K562 (cell line): ENCODE measurements at regions not wholly inside any gene's neighbourhood (a gene's known extent, or its start where the extent isn't known, plus 50 kb on each side); places are given as distances from the start of the nearest gene placed in this dataset.

Experiments
- ATAC-seq: fragments of 200-7000 bp; cut with Tn5 transposase; 3 replicates; pipeline ENCODE4 v1.9.1; 2020; ENCODE audit warnings: moderate library complexity
- BruUV-seq: library from RNA; stranded (reverse); fragments of 400-500 nt; replicated peaks from 2 replicates; lab custom pipeline; 2021; lab: Mats Ljungman, UMichigan
- CTCF ChIA-PET: fragments of 300-600 bp; formaldehyde crosslinking; extraction: SDS; loops from one replicate; lab custom pipeline; 2021; ENCODE audit warnings: low intra/inter-chr PET ratio; lab: Yijun Ruan, JAX
- POLR2A ChIA-PET: fragments of 300-600, 350-650 bp; sonication (Branson Sonifier 250); formaldehyde crosslinking; extraction: SDS; loops from one replicate; lab custom pipeline; 2021; ENCODE audit warnings: antibody characterized with exemption, inconsistent platforms; lab: Yijun Ruan, JAX
- DNase-seq, 4 experiments: peaks; one replicate each; pipeline versions ENCODE4 v3.0.0 to v3.0.0-alpha.2; 2011 to 2018; ENCODE audit warnings: low spot score in 3 of 4, mixed read lengths in 3 of 4; ENCODE audit errors: extremely low read depth in 1 of 4
- FAIRE-seq: peaks from 2 replicates; lab custom pipeline; 2011; peaks lifted over from hg19 to GRCh38; lab: Jason Lieb, UNC
- H2AFZ ChIP-seq: 2 replicates; pipeline ENCODE4 v1.6.0; 2011; ENCODE audit warnings: low read depth, low read length, control low read depth, inconsistent platforms
- H3K27ac ChIP-seq: fragments of 200-600 bp; 3 replicates; pipeline ENCODE4 v1.8.0; 2011; ENCODE audit warnings: low read depth, mild to moderate bottlenecking, control low read depth, inconsistent platforms, low read length, moderate library complexity, mixed read lengths; ENCODE audit errors: extremely low read depth
- H3K27me3 ChIP-seq, 2 experiments: fragments of 300-600 bp in 1 of 2; 2 replicates in 1 of 2; 3 replicates in 1 of 2; pipeline versions ENCODE4 v1.6.0 to v1.8.0; 2011; ENCODE audit warnings: inconsistent platforms in 2 of 2, low read length in 2 of 2, mild to moderate bottlenecking in 1 of 2, mixed read lengths in 1 of 2, moderate library complexity in 1 of 2; ENCODE audit not compliant: control insufficient read depth in 2 of 2, insufficient read depth in 2 of 2
- H3K36me3 ChIP-seq: fragments of 300-600 bp; 3 replicates; pipeline ENCODE4 v1.8.0; 2011; ENCODE audit warnings: mild to moderate bottlenecking, low read length, inconsistent platforms; ENCODE audit not compliant: control insufficient read depth, insufficient read depth
- H3K4me1 ChIP-seq, 2 experiments: fragments of 200-600 bp in 1 of 2; replicated peaks in 1 of 2; 2 replicates in 1 of 2; 3 replicates in 1 of 2; pipeline versions ENCODE4 v1.5.1 to v1.8.0; 2011; ENCODE audit warnings: inconsistent platforms in 2 of 2, low read length in 2 of 2, mild to moderate bottlenecking in 1 of 2, mixed read lengths in 1 of 2, moderate library complexity in 1 of 2; ENCODE audit not compliant: control insufficient read depth in 2 of 2, insufficient read depth in 2 of 2
- H3K4me2 ChIP-seq: 2 replicates; pipeline ENCODE4 v1.6.1; 2011; ENCODE audit warnings: low read length, control low read depth, inconsistent platforms, mixed read lengths; ENCODE audit not compliant: insufficient read depth
- H3K4me3 ChIP-seq: fragments of 200-600 bp; sonication (generic), shearing (Covaris generic); 2 replicates; pipeline ENCODE4 v1.5.1; 2016; ENCODE audit warnings: control low read depth, inconsistent platforms
- H3K79me2 ChIP-seq: fragments of 200-600 bp; 3 replicates; pipeline ENCODE4 v1.8.0; 2011; ENCODE audit warnings: low read length, inconsistent platforms; ENCODE audit not compliant: control insufficient read depth, insufficient read depth
- H3K9ac ChIP-seq, 2 experiments: 2 replicates each; pipeline versions ENCODE4 v1.6.0 to v1.6.1; 2011; ENCODE audit warnings: low read depth in 2 of 2, low read length in 2 of 2, control low read depth in 1 of 2, inconsistent platforms in 1 of 2, mild to moderate bottlenecking in 1 of 2, mixed read lengths in 1 of 2; ENCODE audit not compliant: insufficient read depth in 1 of 2
- H3K9me1 ChIP-seq: one replicate; pipeline ENCODE4 v1.6.0; 2011; ENCODE audit warnings: inconsistent platforms, mild to moderate bottlenecking, low read length, moderate library complexity; ENCODE audit not compliant: control insufficient read depth, insufficient read depth
- H3K9me3 ChIP-seq: replicated peaks from 2 replicates; pipeline ENCODE4 v1.5.1; 2011; ENCODE audit warnings: low read depth, low read length, inconsistent platforms; ENCODE audit not compliant: control insufficient read depth, insufficient read depth
- H4K20me1 ChIP-seq: replicated peaks from 2 replicates; pipeline ENCODE4 v1.6.1; 2011; ENCODE audit warnings: low read length, inconsistent platforms, mixed read lengths; ENCODE audit not compliant: control insufficient read depth, insufficient read depth
- BRD9 ChIP-seq: fragments of 450-650 bp; IDR thresholded peaks from 2 replicates; pipeline ENCODE4 v1.6.1; 2018; ENCODE audit warnings: low read depth; ENCODE audit not compliant: partially characterized antibody
- FIP1L1 ChIP-seq: fragments of 200-400 bp; formaldehyde crosslinking; IDR thresholded peaks from 2 replicates; pipeline ENCODE4 v1.6.1; 2018; ENCODE audit warnings: mild to moderate bottlenecking, low read depth, low read length; ENCODE audit not compliant: poor library complexity, severe bottlenecking
- HNRNPH1 ChIP-seq: fragments of 200-400 bp; formaldehyde crosslinking; optimal IDR thresholded peaks from 2 replicates; pipeline ENCODE3; 2017; ENCODE audit warnings: low read depth, mild to moderate bottlenecking, low read length, moderate library complexity
- MAFK ChIP-seq: IDR thresholded peaks from 2 replicates; pipeline ENCODE4 v1.6.1; 2011; ENCODE audit warnings: low read length, improper control_type of control experiment
- MAX ChIP-seq: sonication (generic); formaldehyde crosslinking; IDR thresholded peaks from 2 replicates; pipeline ENCODE4 v1.9.0; 2022; ENCODE audit warnings: mild to moderate bottlenecking, missing genetic modification reagents
- POLR2A ChIP-seq: fragments of 450-650 bp; conservative IDR thresholded peaks from 2 replicates; pipeline ENCODE4 v1.6.1; 2016
- POLR2AphosphoS5 ChIP-seq: IDR thresholded peaks from 2 replicates; pipeline ENCODE4 v1.6.1; 2011; ENCODE audit warnings: mild to moderate bottlenecking, low read depth, low read length, moderate library complexity; ENCODE audit not compliant: control insufficient read depth, insufficient read depth
- POLR2B ChIP-seq: fragments of 450-650 bp; IDR thresholded peaks from 2 replicates; pipeline ENCODE4 v1.6.1; 2018; ENCODE audit warnings: low read depth; ENCODE audit not compliant: partially characterized antibody
- REST ChIP-seq, 2 experiments: fragments of 450-650 bp; formaldehyde crosslinking in 1 of 2; IDR thresholded peaks; 2 replicates each; pipeline versions ENCODE4 v1.4.0 to v1.6.1; 2014 to 2020; ENCODE audit warnings: mild to moderate bottlenecking in 2 of 2, borderline replicate concordance in 1 of 2, low read depth in 1 of 2
- SMARCA4 ChIP-seq: fragments of 450-650 bp; IDR thresholded peaks from 2 replicates; pipeline ENCODE4 v1.6.1; 2016
- SMARCC2 ChIP-seq: fragments of 450-650 bp; IDR thresholded peaks from 2 replicates; pipeline ENCODE4 v1.6.1; 2017; ENCODE audit warnings: antibody characterized with exemption, moderate library complexity, mild to moderate bottlenecking, low read depth
- THRA ChIP-seq: fragments of 450-650 bp; IDR thresholded peaks from 2 replicates; pipeline ENCODE4 v1.6.1; 2017; ENCODE audit warnings: mild to moderate bottlenecking, moderate library complexity
- ZNF431 ChIP-seq: sonication (generic); formaldehyde crosslinking; IDR thresholded peaks from 2 replicates; pipeline ENCODE4 v1.8.0; 2022; ENCODE audit warnings: mild to moderate bottlenecking, missing genetic modification reagents
- WGBS: fragments of 100-300 bp; shearing (Covaris generic); methylation state at CpG from one replicate; pipeline ENCODE4 v1.1.6; 2016; ENCODE audit warnings: low coverage, mixed read lengths; ENCODE audit not compliant: insufficient coverage; ENCODE audit errors: missing lambda C conversion rate; 5-methylcytosine and 5-hydroxymethylcytosine counted together
- in situ Hi-C: fragments of 300-500 bp; cut with MboI; formaldehyde crosslinking; loops from 4 replicates; pipeline ENCODE4 v1.15.0; 2018; ENCODE audit warnings: inconsistent platforms, mixed read lengths
- intact Hi-C: fragments of 100-400 bp; cut with micrococcal nuclease; formaldehyde crosslinking; loops from 2 replicates; pipeline ENCODE4 v1.14.2; 2022

- Histone ChIP-seq H3K79me2 (no peaks in the 10 kb centered on the region), H3K27me3 (no peaks in the 10 kb centered on the region), H3K27ac (peak overlapping the region; percentile 80), H2AFZ (peak overlapping the region; percentile 81), H3K9ac (peak overlapping the region in 1 of 2 experiments; percentile 79; a peak in 2 of 4 replicates), H3K4me1 (peaks cover 0 to 20% of the 10 kb centered on the region in 2 experiments; a peak in 3 of 5 replicates), H3K4me2 (peak overlapping the region; percentile 76), H3K9me3 (no peaks in the 10 kb centered on the region), H3K4me3 (peak overlapping the region; percentile 41), H4K20me1 (no peaks in the 10 kb centered on the region), H3K9me1 (no peaks in the 10 kb centered on the region), H3K36me3 (no peaks in the 10 kb centered on the region)
- ChIA-PET CTCF (no interaction called here), POLR2A (interaction anchor here (0.6 to 1.4 kb wide), 9 partner anchors 12 to 576 kb away, joined by 3 to 4 read pairs (median 3); no protein-coding TSS in a partner anchor)
- peak in 1 of 4 experiments; percentile 32 for DNase-seq
- no peak for ATAC-seq
- in situ Hi-C loops (no loop called here), intact Hi-C loops (loop anchor here (1.0 kb wide), 1 partner anchor 340 kb away; the partner anchor contains the start of gene CBX3)
- under 1% methylated on average over 15 of the region's 15 CpGs for WGBS
- FAIRE-seq, result no peak
- BruUV-seq, result TSS peak; percentile 78
- TF ChIP-seq ZNF431 (no peak), POLR2B (peak; percentile 42), POLR2A (peak; percentile 76), MAFK (no peak), REST (IDR thresholded peaks at IDR 0.05; ENCODE audit: borderline replicate concordance) (peak; percentile 77), REST (CRISPR knock-in tag; IDR thresholded peaks at IDR 0.05; ENCODE audit: low read depth) (no peak), SMARCC2 (peak; percentile 42; the same call in 1 of the 2 replicates), FIP1L1 (no peak), HNRNPH1 (no peak), MAX (CRISPR knock-in tag) (no peak), THRA (no peak), SMARCA4 (0 out of 2 replicates have a peak, but pooled peaks have one; percentile 27), BRD9 (peak; percentile 63), POLR2AphosphoS5 (peak; percentile 30; the same call in 1 of the 2 replicates)
Observed at GRCh38 chr7:25861601-25862260, 290.3 kb upstream of the NFE2L3 start.
